Neural cell (in vitro differentiated cells): ENCODE measurements at regions not wholly inside any gene's neighbourhood (a gene's known extent, or its start where the extent isn't known, plus 50 kb on each side); places are given as distances from the start of the nearest gene placed in this dataset.

Experiments
- H2AFZ ChIP-seq: fragments of 200-600, 300-800 bp; sonication (generic), shearing (Covaris generic); 2 replicates; pipeline ENCODE4 v1.6.0; 2014; ENCODE audit warnings: low read depth, mild to moderate bottlenecking, antibody characterized with exemption, low read length, moderate library complexity
- H3F3A ChIP-seq: fragments of 200-600 bp; shearing (Covaris generic); 2 replicates; pipeline ENCODE4 v1.6.1; 2016; ENCODE audit warnings: mild to moderate bottlenecking, moderate library complexity, mixed read lengths, antibody characterized with exemption, low read length; ENCODE audit not compliant: insufficient read depth, poor library complexity, severe bottlenecking
- H3K27ac ChIP-seq: fragments of 200-600, 300-800 bp; sonication (generic), shearing (Covaris generic); 2 replicates; pipeline ENCODE4 v1.5.1; 2014; ENCODE audit warnings: mild to moderate bottlenecking, low read length, moderate library complexity
- H3K27me3 ChIP-seq: fragments of 300-800, 200-600 bp; sonication (generic), shearing (Covaris generic); 2 replicates; pipeline ENCODE4 v1.6.0; 2014; ENCODE audit warnings: mild to moderate bottlenecking, low read depth, low read length, moderate library complexity; ENCODE audit not compliant: insufficient read depth
- H3K36me3 ChIP-seq: fragments of 300-800, 200-600 bp; sonication (generic), shearing (Covaris generic); 2 replicates; pipeline ENCODE4 v1.5.1; 2014; ENCODE audit warnings: mild to moderate bottlenecking, antibody characterized with exemption, low read length, moderate library complexity; ENCODE audit not compliant: insufficient read depth
- H3K4me2 ChIP-seq: fragments of 300-800, 200-600 bp; sonication (generic), shearing (Covaris generic); 2 replicates; pipeline ENCODE4 v1.6.0; 2014; ENCODE audit warnings: mild to moderate bottlenecking, low read length
- H3K4me3 ChIP-seq: fragments of 300-800, 200-600 bp; sonication (generic), shearing (Covaris generic); 2 replicates; pipeline ENCODE4 v1.5.1; 2014; ENCODE audit warnings: mild to moderate bottlenecking, low read length, moderate library complexity
- H3K79me2 ChIP-seq: fragments of 200-600 bp; shearing (Covaris generic); replicated peaks from 2 replicates; pipeline ENCODE4 v1.6.0; 2014; ENCODE audit warnings: mild to moderate bottlenecking, low read length, moderate library complexity; ENCODE audit not compliant: insufficient read depth
- H3K9ac ChIP-seq: fragments of 300-800, 200-600 bp; sonication (generic), shearing (Covaris generic); 2 replicates; pipeline ENCODE4 v1.6.1; 2016; ENCODE audit warnings: mild to moderate bottlenecking, low read length, mixed read lengths
- H3K9me2 ChIP-seq: fragments of 200-600 bp; shearing (Covaris generic); 2 replicates; pipeline ENCODE4 v1.6.1; 2016; ENCODE audit warnings: mild to moderate bottlenecking, low read length, mixed read lengths; ENCODE audit not compliant: insufficient read depth
- H3K9me3 ChIP-seq: fragments of 200-600, 300-800 bp; sonication (generic), shearing (Covaris generic); 2 replicates; pipeline ENCODE4 v1.6.1; 2016; ENCODE audit warnings: mild to moderate bottlenecking, mixed run types, low read length, moderate library complexity, mixed read lengths
- H4K20me1 ChIP-seq: fragments of 200-600 bp; shearing (Covaris generic); 2 replicates; pipeline ENCODE4 v1.6.1; 2016; ENCODE audit warnings: mild to moderate bottlenecking, mixed run types; ENCODE audit not compliant: insufficient read depth
- CTCF ChIP-seq: fragments of 450-650 bp; IDR thresholded peaks from 2 replicates; pipeline ENCODE4 v1.5.1; 2014; ENCODE audit warnings: antibody characterized with exemption, mild to moderate bottlenecking, moderate library complexity; ENCODE audit not compliant: poor library complexity, severe bottlenecking
- EP300 ChIP-seq: fragments of 450-650 bp; conservative IDR thresholded peaks from 2 replicates; pipeline ENCODE4 v1.6.1; 2014; ENCODE audit warnings: antibody characterized with exemption, mild to moderate bottlenecking, moderate library complexity; ENCODE audit not compliant: poor library complexity, severe bottlenecking
- EZH2 ChIP-seq: fragments of 200-600, 300-800 bp; shearing (Covaris generic), sonication (generic); IDR thresholded peaks from 2 replicates; pipeline ENCODE4 v1.6.1; 2014; ENCODE audit warnings: antibody characterized with exemption, low read length, borderline replicate concordance, mild to moderate bottlenecking; ENCODE audit not compliant: insufficient read depth, poor library complexity, severe bottlenecking
- MXI1 ChIP-seq: fragments of 450-650 bp; conservative IDR thresholded peaks from 2 replicates; pipeline ENCODE4 v1.6.1; 2014; ENCODE audit warnings: antibody characterized with exemption, mild to moderate bottlenecking; ENCODE audit not compliant: poor library complexity, severe bottlenecking
- POLR2AphosphoS5 ChIP-seq: IDR thresholded peaks from 2 replicates; pipeline ENCODE4 v1.6.1; 2012
- RAD21 ChIP-seq: fragments of 450-650 bp; conservative IDR thresholded peaks from 2 replicates; pipeline ENCODE4 v1.6.1; 2014; ENCODE audit warnings: antibody characterized with exemption, mild to moderate bottlenecking, moderate library complexity
- REST ChIP-seq: IDR thresholded peaks from 2 replicates; pipeline ENCODE4 v1.6.1; 2012; ENCODE audit warnings: borderline replicate concordance
- SMC3 ChIP-seq: fragments of 450-650 bp; conservative IDR thresholded peaks from 2 replicates; pipeline ENCODE4 v1.6.1; 2014; ENCODE audit warnings: antibody characterized with exemption, mild to moderate bottlenecking, moderate library complexity; ENCODE audit not compliant: poor library complexity
- TAF1 ChIP-seq: IDR thresholded peaks from 2 replicates; pipeline ENCODE4 v1.6.1; 2012; ENCODE audit warnings: low read depth

GRCh38 chr2:100664756-100665101 lies 101.9 kb downstream of the PDCL3 start:
- H3K9me3 ChIP-seq: no peaks in the 10 kb centered on the region
- H3K9me2 ChIP-seq: no peaks in the 10 kb centered on the region
- H3K4me3 ChIP-seq: no peak overlapping the region
- H3K9ac ChIP-seq: no peak overlapping the region
- no peaks in the 10 kb centered on the region for H3F3A ChIP-seq
- no peak overlapping the region for H3K27ac ChIP-seq
- no peak overlapping the region for H3K4me2 ChIP-seq
- no peaks in the 10 kb centered on the region for H3K36me3 ChIP-seq
- H2AFZ ChIP-seq: no peak overlapping the region
- no peak for TF ChIP-seq SMC3
- no peak for TF ChIP-seq TAF1
- TF ChIP-seq REST: no peak
- TF ChIP-seq MXI1: no peak
- TF ChIP-seq EZH2: no peak
- TF ChIP-seq RAD21: no peak
- no peaks in the 10 kb centered on the region for H3K27me3 ChIP-seq
- no peaks in the 10 kb centered on the region for H3K79me2 ChIP-seq
- H4K20me1 ChIP-seq: no peaks in the 10 kb centered on the region

- Histone ChIP-seq H3K27me3 (no peaks in the 10 kb centered on the region), H4K20me1 (no peaks in the 10 kb centered on the region), H3K36me3 (no peaks in the 10 kb centered on the region), H3K4me3 (no peak overlapping the region), H3K4me2 (no peak overlapping the region), H3K9me2 (no peaks in the 10 kb centered on the region), H3K9me3 (no peaks in the 10 kb centered on the region), H3K9ac (no peak overlapping the region), H3K27ac (no peak overlapping the region), H3K79me2 (no peaks in the 10 kb centered on the region), H3F3A (no peaks in the 10 kb centered on the region), H2AFZ (no peak overlapping the region)
- TF ChIP-seq EZH2: no peak
- TF ChIP-seq CTCF: no peak
- TF ChIP-seq SMC3: no peak
- no peak for TF ChIP-seq RAD21
- TF ChIP-seq TAF1: no peak
- no peak for TF ChIP-seq MXI1
- TF ChIP-seq POLR2AphosphoS5: no peak
- no peak for TF ChIP-seq EP300
- TF ChIP-seq REST: no peak
Measured at GRCh38 chr2:100666996-100667395, 104.2 kb downstream of the PDCL3 start.
